ENCODE measurements at regions not wholly inside any gene's neighbourhood (a gene's known extent, or its start where the extent isn't known, plus 50 kb on each side); places are given as distances from the start of the nearest gene placed in this dataset.

- no peak for TF ChIP-seq CTCF (IDR thresholded peaks at IDR 0.05; ENCODE audit: unreplicated experiment)
- H3K4me3 Mint-ChIP-seq (ENCODE audit: unreplicated experiment), result no peak overlapping the region
- peaks cover 3% of the 10 kb centered on the region for H3K27me3 Mint-ChIP-seq (ENCODE audit: unreplicated experiment)
- no peak overlapping the region for H3K27ac Mint-ChIP-seq (ENCODE audit: unreplicated experiment)
- no peak for DNase-seq (ENCODE audit: low spot score)
- H3K36me3 Mint-ChIP-seq (ENCODE audit: low read depth, unreplicated experiment), result no peaks in the 10 kb centered on the region
- peaks cover 22% of the 10 kb centered on the region for H3K4me1 Mint-ChIP-seq (ENCODE audit: unreplicated experiment)
- no peaks in the 10 kb centered on the region for H3K9me3 Mint-ChIP-seq (ENCODE audit: unreplicated experiment)
Measured at GRCh38 chr12:108438667-108439066, 76.4 kb upstream of the FICD start.

- Mint-ChIP-seq H3K4me1 (ENCODE audit: unreplicated experiment) (no peaks in the 10 kb centered on the region), H3K36me3 (ENCODE audit: low read depth, unreplicated experiment) (no peaks in the 10 kb centered on the region), H3K27me3 (ENCODE audit: unreplicated experiment) (no peaks in the 10 kb centered on the region), H3K9me3 (ENCODE audit: unreplicated experiment) (peaks cover 5% of the 10 kb centered on the region), H3K27ac (ENCODE audit: unreplicated experiment) (no peak overlapping the region), H3K4me3 (ENCODE audit: unreplicated experiment) (no peak overlapping the region)
- DNase-seq (ENCODE audit: low spot score), result no peak
- TF ChIP-seq CTCF (IDR thresholded peaks at IDR 0.05; ENCODE audit: unreplicated experiment), result no peak
Measured at GRCh38 chr12:108432423-108433121, 82.5 kb upstream of the FICD start.

GRCh38 chr12:108430926-108431325, 84.2 kb upstream of the FICD start:
- H3K4me1 Mint-ChIP-seq (ENCODE audit: unreplicated experiment), result no peaks in the 10 kb centered on the region
- H3K27me3 Mint-ChIP-seq (ENCODE audit: unreplicated experiment), result peaks cover 1% of the 10 kb centered on the region
- DNase-seq (ENCODE audit: low spot score), result no peak
- H3K4me3 Mint-ChIP-seq (ENCODE audit: unreplicated experiment), result no peak overlapping the region
- peaks cover 5% of the 10 kb centered on the region for H3K9me3 Mint-ChIP-seq (ENCODE audit: unreplicated experiment)
- H3K36me3 Mint-ChIP-seq (ENCODE audit: low read depth, unreplicated experiment), result no peaks in the 10 kb centered on the region
- no peak for TF ChIP-seq CTCF (IDR thresholded peaks at IDR 0.05; ENCODE audit: unreplicated experiment)
- H3K27ac Mint-ChIP-seq (ENCODE audit: unreplicated experiment), result no peak overlapping the region

GRCh38 chr12:108430245-108430644, 84.8 kb upstream of the FICD start:
- Mint-ChIP-seq H3K9me3 (ENCODE audit: unreplicated experiment) (peaks cover 5% of the 10 kb centered on the region), H3K27ac (ENCODE audit: unreplicated experiment) (no peak overlapping the region), H3K36me3 (ENCODE audit: low read depth, unreplicated experiment) (no peaks in the 10 kb centered on the region), H3K4me1 (ENCODE audit: unreplicated experiment) (no peaks in the 10 kb centered on the region), H3K27me3 (ENCODE audit: unreplicated experiment) (peaks cover 1% of the 10 kb centered on the region), H3K4me3 (ENCODE audit: unreplicated experiment) (no peak overlapping the region)
- no peak for TF ChIP-seq CTCF (IDR thresholded peaks at IDR 0.05; ENCODE audit: unreplicated experiment)
- DNase-seq (ENCODE audit: low spot score), result no peak

GRCh38 chr12:108425238-108425795, 86.2 kb upstream of the CMKLR1 start:
- no peaks in the 10 kb centered on the region for H3K9me3 Mint-ChIP-seq (ENCODE audit: unreplicated experiment)
- no peaks in the 10 kb centered on the region for H3K36me3 Mint-ChIP-seq (ENCODE audit: low read depth, unreplicated experiment)
- no peak for DNase-seq (ENCODE audit: low spot score)
- H3K27me3 Mint-ChIP-seq (ENCODE audit: unreplicated experiment), result peaks cover 1% of the 10 kb centered on the region
- H3K27ac Mint-ChIP-seq (ENCODE audit: unreplicated experiment), result no peak overlapping the region
- no peak for TF ChIP-seq CTCF (IDR thresholded peaks at IDR 0.05; ENCODE audit: unreplicated experiment)
- H3K4me1 Mint-ChIP-seq (ENCODE audit: unreplicated experiment), result no peaks in the 10 kb centered on the region
- no peak overlapping the region for H3K4me3 Mint-ChIP-seq (ENCODE audit: unreplicated experiment)

All from endothelial cell (in vitro differentiated cells).